Sigmoid colon (tissue), 4 donors: ENCODE measurements at regions not wholly inside any gene's neighbourhood (a gene's known extent, or its start where the extent isn't known, plus 50 kb on each side); places are given as distances from the start of the nearest gene placed in this dataset.

Source experiments
- CTCF ChIP-seq, 4 experiments: fragments of 450-650 bp in 3 of 4; fragments of 200-600 bp in 1 of 4; IDR thresholded peaks; one replicate each; pipeline ENCODE4 v1.5.1; 2016 to 2019; ENCODE audit warnings: antibody characterized with exemption in 4 of 4, mild to moderate bottlenecking in 3 of 4, moderate library complexity in 2 of 4
- EP300 ChIP-seq, 4 donors: sonication (generic); formaldehyde crosslinking; IDR thresholded peaks; one replicate each; pipeline ENCODE4 v1.6.1; 2017; ENCODE audit warnings: antibody characterized with exemption in 4 of 4
- POLR2A ChIP-seq, 2 donors: fragments of 450-650 bp; IDR thresholded peaks; one replicate each; pipeline ENCODE4 v1.6.1; 2016; ENCODE audit warnings: antibody characterized with exemption in 2 of 2, mild to moderate bottlenecking in 2 of 2, moderate library complexity in 2 of 2

- TF ChIP-seq CTCF (IDR thresholded peaks at IDR 0.05) (no peak), POLR2A (IDR thresholded peaks at IDR 0.05) (no peak), EP300 (IDR thresholded peaks at IDR 0.05) (no peak)
These were observed 923.2 kb downstream of the LTN1 start for GRCh38 chr21:28069450-28069923.
